Kidney epithelial cell (primary cell): ENCODE measurements at regions not wholly inside any gene's neighbourhood (a gene's known extent, or its start where the extent isn't known, plus 50 kb on each side); places are given as distances from the start of the nearest gene placed in this dataset.

Source experiments
- DNase-seq: peaks from one replicate; pipeline ENCODE4 v3.0.0-alpha.2; 2010; ENCODE audit warnings: low read depth
- H3K27me3 ChIP-seq: 2 replicates; pipeline ENCODE4 v1.6.0; 2011; ENCODE audit warnings: low read length; ENCODE audit not compliant: control insufficient read depth, insufficient read depth
- H3K36me3 ChIP-seq: 2 replicates; pipeline ENCODE4 v1.5.1; 2011; ENCODE audit warnings: low read length; ENCODE audit not compliant: control insufficient read depth, insufficient read depth
- H3K4me3 ChIP-seq: 2 replicates; pipeline ENCODE4 v1.5.1; 2011; ENCODE audit warnings: low read depth, mild to moderate bottlenecking, control low read depth, low read length
- TF ChIP-seq, protein P1 (sequence below): IDR thresholded peaks from 2 replicates; pipeline ENCODE4 v1.5.1; 2011; ENCODE audit warnings: mild to moderate bottlenecking, moderate library complexity, low read length, control low read depth, inconsistent platforms; ENCODE audit not compliant: insufficient read depth, poor library complexity, severe bottlenecking

DNA sequence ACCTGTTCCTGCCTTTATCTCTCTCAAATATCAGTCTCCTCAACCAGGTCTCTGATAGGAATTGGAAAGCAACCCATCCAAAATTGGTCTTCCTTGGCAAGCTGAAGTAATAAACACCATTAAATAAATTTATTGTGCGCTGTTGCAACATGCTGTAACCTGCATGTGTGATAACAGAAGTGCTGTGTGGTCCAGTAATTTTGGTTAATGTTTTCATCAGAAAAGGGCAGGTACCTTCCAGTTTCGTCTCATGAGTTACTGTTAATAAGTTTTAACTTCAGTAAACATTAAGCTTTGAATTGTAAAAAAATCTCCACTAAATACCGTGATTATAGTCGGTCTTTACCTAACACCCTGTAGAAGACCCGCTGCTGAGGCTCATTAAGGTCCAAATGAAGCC, 624.7 kb downstream of the TNS3 start:
- TF ChIP-seq, protein P1, sequence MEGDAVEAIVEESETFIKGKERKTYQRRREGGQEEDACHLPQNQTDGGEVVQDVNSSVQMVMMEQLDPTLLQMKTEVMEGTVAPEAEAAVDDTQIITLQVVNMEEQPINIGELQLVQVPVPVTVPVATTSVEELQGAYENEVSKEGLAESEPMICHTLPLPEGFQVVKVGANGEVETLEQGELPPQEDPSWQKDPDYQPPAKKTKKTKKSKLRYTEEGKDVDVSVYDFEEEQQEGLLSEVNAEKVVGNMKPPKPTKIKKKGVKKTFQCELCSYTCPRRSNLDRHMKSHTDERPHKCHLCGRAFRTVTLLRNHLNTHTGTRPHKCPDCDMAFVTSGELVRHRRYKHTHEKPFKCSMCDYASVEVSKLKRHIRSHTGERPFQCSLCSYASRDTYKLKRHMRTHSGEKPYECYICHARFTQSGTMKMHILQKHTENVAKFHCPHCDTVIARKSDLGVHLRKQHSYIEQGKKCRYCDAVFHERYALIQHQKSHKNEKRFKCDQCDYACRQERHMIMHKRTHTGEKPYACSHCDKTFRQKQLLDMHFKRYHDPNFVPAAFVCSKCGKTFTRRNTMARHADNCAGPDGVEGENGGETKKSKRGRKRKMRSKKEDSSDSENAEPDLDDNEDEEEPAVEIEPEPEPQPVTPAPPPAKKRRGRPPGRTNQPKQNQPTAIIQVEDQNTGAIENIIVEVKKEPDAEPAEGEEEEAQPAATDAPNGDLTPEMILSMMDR = no peak
- DNase-seq = no peak
- H3K36me3 ChIP-seq = no peaks in the 10 kb centered on the region

DNA sequence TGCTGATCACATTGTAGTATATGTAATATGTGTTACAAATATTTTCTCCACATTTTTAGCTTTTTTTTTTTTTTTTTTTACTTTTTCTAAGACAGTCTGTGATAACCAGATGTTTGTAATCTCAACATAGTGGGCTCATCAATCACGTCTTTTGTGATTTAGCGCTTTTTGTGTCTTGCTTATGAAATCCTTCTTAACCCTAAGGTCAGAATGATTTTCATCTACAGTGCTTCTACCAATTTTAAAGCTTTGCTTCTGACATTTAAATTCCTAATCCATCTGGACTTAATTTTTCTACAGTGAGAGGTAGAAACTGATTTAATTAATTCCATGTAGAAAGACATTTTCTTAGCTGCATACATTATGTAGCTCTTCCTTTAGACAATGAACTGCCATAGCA, 626.4 kb downstream of the TNS3 start:
- DNase-seq = no peak
- TF ChIP-seq, protein P1 = no peak
- Histone ChIP-seq H3K36me3 (no peaks in the 10 kb centered on the region), H3K27me3 (no peaks in the 10 kb centered on the region), H3K4me3 (no peak overlapping the region)

More for the DNA sequence above, 624.7 kb downstream of the TNS3 start:
- Histone ChIP-seq H3K27me3 (no peaks in the 10 kb centered on the region), H3K4me3 (no peak overlapping the region)

- DNase-seq = no peak
- no peak overlapping the region for H3K4me3 ChIP-seq
- no peaks in the 10 kb centered on the region for H3K36me3 ChIP-seq
- no peaks in the 10 kb centered on the region for H3K27me3 ChIP-seq
- TF ChIP-seq, protein P1 = no peak
Measured at GRCh38 chr7:46954181-46954580, 627.7 kb downstream of the TNS3 start.

- no peaks in the 10 kb centered on the region for H3K27me3 ChIP-seq
- no peak for DNase-seq
- H3K4me3 ChIP-seq = no peak overlapping the region
- H3K36me3 ChIP-seq = no peaks in the 10 kb centered on the region
- TF ChIP-seq, protein P1 = no peak
Measured at GRCh38 chr7:46953008-46953407, 628.9 kb downstream of the TNS3 start.

DNA sequence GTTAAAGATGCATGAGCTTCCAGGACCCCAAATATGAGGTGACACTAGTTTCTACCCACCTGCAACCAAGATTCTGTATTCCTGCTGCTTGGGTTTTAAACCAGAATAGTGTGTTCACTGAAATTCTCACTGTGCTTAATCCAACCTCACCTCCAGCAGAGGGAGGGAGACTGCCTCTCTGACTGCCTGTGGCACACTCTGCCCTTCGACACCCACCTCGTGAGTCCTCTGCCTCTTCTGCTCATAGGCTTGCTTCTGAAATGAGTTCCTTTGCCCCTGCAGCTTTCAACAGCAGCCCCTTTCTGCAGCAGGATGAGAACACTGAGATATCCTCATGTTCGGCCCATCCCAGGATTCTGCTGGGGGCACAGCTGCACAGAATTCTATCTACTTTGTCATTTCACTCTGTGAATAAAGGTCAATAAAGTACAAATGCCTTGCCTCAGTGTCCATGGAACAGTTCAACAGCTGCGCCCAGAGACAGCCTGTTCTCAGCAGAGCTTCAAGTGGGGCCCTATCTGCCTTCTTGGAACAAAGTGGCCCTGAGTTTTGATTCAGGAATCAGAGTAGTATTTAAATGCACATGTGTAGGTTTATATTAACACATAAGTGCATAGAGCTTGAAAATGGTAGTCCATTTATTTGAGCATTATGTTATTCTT, 632.5 kb downstream of the TNS3 start:
- no peak for DNase-seq
- TF ChIP-seq, protein P1 = no peak
- Histone ChIP-seq H3K36me3 (no peaks in the 10 kb centered on the region), H3K27me3 (no peaks in the 10 kb centered on the region), H3K4me3 (no peak overlapping the region)

- no peak overlapping the region for H3K4me3 ChIP-seq
- no peaks in the 10 kb centered on the region for H3K27me3 ChIP-seq
- TF ChIP-seq, protein P1 = no peak
- DNase-seq = no peak
- H3K36me3 ChIP-seq = no peaks in the 10 kb centered on the region
Measured at GRCh38 chr7:46948716-46949115, 633.2 kb downstream of the TNS3 start.
